Bronchial epithelial cell (primary cell): ENCODE measurements at regions not wholly inside any gene's neighbourhood (a gene's known extent, or its start where the extent isn't known, plus 50 kb on each side); places are given as distances from the start of the nearest gene placed in this dataset.
"Not testable (repeated sequence)": the region's sequence is repeated elsewhere in the genome, so short reads cannot be mapped to it uniquely, and the experiment has no call there.

ENCODE experiments used
- DNase-seq: peaks from one replicate; pipeline ENCODE4 v3.0.0-alpha.2; 2010; ENCODE audit warnings: low read depth
- FAIRE-seq: peaks from 2 replicates; lab custom pipeline; 2011; peaks lifted over from hg19 to GRCh38; lab: Jason Lieb, UNC
- H3K27me3 ChIP-seq: 2 replicates; pipeline ENCODE4 v1.5.1; 2011; ENCODE audit warnings: low read length; ENCODE audit not compliant: control insufficient read depth, insufficient read depth
- H3K36me3 ChIP-seq: 2 replicates; pipeline ENCODE4 v1.5.1; 2011; ENCODE audit warnings: low read length; ENCODE audit not compliant: control insufficient read depth, insufficient read depth
- H3K4me3 ChIP-seq: 2 replicates; pipeline ENCODE4 v1.5.1; 2011; ENCODE audit warnings: mild to moderate bottlenecking, low read depth, low read length, control low read depth
- CTCF ChIP-seq: IDR thresholded peaks from 2 replicates; pipeline ENCODE4 v1.5.1; 2011; ENCODE audit warnings: mild to moderate bottlenecking, moderate library complexity, low read length, control low read depth, inconsistent platforms; ENCODE audit not compliant: insufficient read depth, severe bottlenecking

GRCh38 chr7:52161483-52161882 is 844.9 kb upstream of the COBL start:
- DNase-seq (no peak), FAIRE-seq (no peak)
- Histone ChIP-seq H3K27me3 (no peaks in the 10 kb centered on the region), H3K4me3 (no peak overlapping the region), H3K36me3 (no peaks in the 10 kb centered on the region)
- no peak for TF ChIP-seq CTCF

- H3K36me3 ChIP-seq, H3K4me3 ChIP-seq, H3K27me3 ChIP-seq, DNase-seq, FAIRE-seq: not testable (repeated sequence)
These were observed 842.8 kb upstream of the COBL start for GRCh38 chr7:52159421-52159820.

GRCh38 chr7:52154382-52154781 is 837.8 kb upstream of the COBL start:
- H3K36me3 ChIP-seq = no peaks in the 10 kb centered on the region
- H3K4me3 ChIP-seq = no peak overlapping the region
- FAIRE-seq (no peak), DNase-seq (no peak)
- TF ChIP-seq CTCF = no peak
- H3K27me3 ChIP-seq = no peaks in the 10 kb centered on the region

GRCh38 chr7:52151559-52151958 is 835.0 kb upstream of the COBL start:
- H3K36me3 ChIP-seq = no peaks in the 10 kb centered on the region
- DNase-seq (no peak), FAIRE-seq (no peak)
- TF ChIP-seq CTCF = no peak
- H3K27me3 ChIP-seq = no peaks in the 10 kb centered on the region
- no peak overlapping the region for H3K4me3 ChIP-seq

GRCh38 chr7:52150952-52151351 is 834.3 kb upstream of the COBL start:
- FAIRE-seq = no peak
- no peak for DNase-seq
- Histone ChIP-seq H3K4me3 (no peak overlapping the region), H3K36me3 (no peaks in the 10 kb centered on the region), H3K27me3 (no peaks in the 10 kb centered on the region)
- TF ChIP-seq CTCF = no peak

GRCh38 chr7:52146871-52147634 is 830.4 kb upstream of the COBL start:
- no peak for TF ChIP-seq CTCF
- Histone ChIP-seq H3K27me3 (no peaks in the 10 kb centered on the region), H3K36me3 (no peaks in the 10 kb centered on the region), H3K4me3 (no peak overlapping the region)
- FAIRE-seq (no peak), DNase-seq (no peak)
